ENCODE measurements at regions not wholly inside any gene's neighbourhood (a gene's known extent, or its start where the extent isn't known, plus 50 kb on each side); places are given as distances from the start of the nearest gene placed in this dataset.

- TF ChIP-seq CTCF (IDR thresholded peaks at IDR 0.05; ENCODE audit: insufficient read depth, low read length): no peak
- no peak for TF ChIP-seq POLR2AphosphoS5 (IDR thresholded peaks at IDR 0.05; ENCODE audit: low read depth)
- no peak for TF ChIP-seq SPI1 (IDR thresholded peaks at IDR 0.05; ENCODE audit: borderline replicate concordance, low read depth)
- H3K27me3 ChIP-seq (ENCODE audit: insufficient read depth, poor library complexity, severe bottlenecking): peaks cover 10% of the 10 kb centered on the region
- no peak overlapping the region for H3K4me3 ChIP-seq (replicated peaks; ENCODE audit: insufficient read depth, low read length)
- H3K27ac ChIP-seq (replicated peaks): no peak overlapping the region
- no peak for DNase-seq (ENCODE audit: low read depth in 1 of 2, low spot score in 1 of 2)
These were observed 128.4 kb upstream of the LIMCH1 start for GRCh38 chr4:41409594-41409895.

- H3K27ac ChIP-seq (replicated peaks): no peak overlapping the region
- no peak for TF ChIP-seq SPI1 (IDR thresholded peaks at IDR 0.05; ENCODE audit: borderline replicate concordance, low read depth)
- no peak for TF ChIP-seq CTCF (IDR thresholded peaks at IDR 0.05; ENCODE audit: insufficient read depth, low read length)
- no peak for TF ChIP-seq REST (IDR thresholded peaks at IDR 0.05; ENCODE audit: insufficient replicate concordance, low read depth)
- no peak for TF ChIP-seq POLR2AphosphoS5 (IDR thresholded peaks at IDR 0.05; ENCODE audit: low read depth)
- TF ChIP-seq GABPA (IDR thresholded peaks at IDR 0.05; ENCODE audit: low read depth): no peak
- no peak for DNase-seq (ENCODE audit: low read depth in 1 of 2, low spot score in 1 of 2)
- H3K4me3 ChIP-seq (replicated peaks; ENCODE audit: insufficient read depth, low read length): no peak overlapping the region
- peaks cover 14% of the 10 kb centered on the region for H3K27me3 ChIP-seq (ENCODE audit: insufficient read depth, poor library complexity, severe bottlenecking)
These were observed 127.9 kb upstream of the LIMCH1 start for GRCh38 chr4:41410049-41410448.

- Histone ChIP-seq H3K27me3 (ENCODE audit: insufficient read depth, poor library complexity, severe bottlenecking) (peaks cover 13% of the 10 kb centered on the region), H3K27ac (replicated peaks) (no peak overlapping the region), H3K4me3 (replicated peaks; ENCODE audit: insufficient read depth, low read length) (no peak overlapping the region)
- DNase-seq (ENCODE audit: low read depth in 1 of 2, low spot score in 1 of 2): no peak
- TF ChIP-seq GABPA (IDR thresholded peaks at IDR 0.05; ENCODE audit: low read depth) (no peak), SPI1 (IDR thresholded peaks at IDR 0.05; ENCODE audit: borderline replicate concordance, low read depth) (no peak), REST (IDR thresholded peaks at IDR 0.05; ENCODE audit: insufficient replicate concordance, low read depth) (no peak), POLR2AphosphoS5 (IDR thresholded peaks at IDR 0.05; ENCODE audit: low read depth) (no peak), CTCF (IDR thresholded peaks at IDR 0.05; ENCODE audit: insufficient read depth, low read length) (no peak)
These were observed 124.1 kb upstream of the LIMCH1 start for GRCh38 chr4:41413670-41414411.

GRCh38 chr4:41414412-41414779 lies 123.6 kb upstream of the LIMCH1 start:
- Histone ChIP-seq H3K27ac (replicated peaks) (no peak overlapping the region), H3K4me3 (replicated peaks; ENCODE audit: insufficient read depth, low read length) (no peak overlapping the region), H3K27me3 (ENCODE audit: insufficient read depth, poor library complexity, severe bottlenecking) (peaks cover 11% of the 10 kb centered on the region)
- no peak for DNase-seq (ENCODE audit: low read depth in 1 of 2, low spot score in 1 of 2)
- TF ChIP-seq SPI1 (IDR thresholded peaks at IDR 0.05; ENCODE audit: borderline replicate concordance, low read depth) (no peak), REST (IDR thresholded peaks at IDR 0.05; ENCODE audit: insufficient replicate concordance, low read depth) (no peak), CTCF (IDR thresholded peaks at IDR 0.05; ENCODE audit: insufficient read depth, low read length) (no peak), POLR2AphosphoS5 (IDR thresholded peaks at IDR 0.05; ENCODE audit: low read depth) (no peak), GABPA (IDR thresholded peaks at IDR 0.05; ENCODE audit: low read depth) (no peak)

Data from HL-60 (cell line).